ENCODE measurements at regions not wholly inside any gene's neighbourhood (a gene's known extent, or its start where the extent isn't known, plus 50 kb on each side); places are given as distances from the start of the nearest gene placed in this dataset.

DNA sequence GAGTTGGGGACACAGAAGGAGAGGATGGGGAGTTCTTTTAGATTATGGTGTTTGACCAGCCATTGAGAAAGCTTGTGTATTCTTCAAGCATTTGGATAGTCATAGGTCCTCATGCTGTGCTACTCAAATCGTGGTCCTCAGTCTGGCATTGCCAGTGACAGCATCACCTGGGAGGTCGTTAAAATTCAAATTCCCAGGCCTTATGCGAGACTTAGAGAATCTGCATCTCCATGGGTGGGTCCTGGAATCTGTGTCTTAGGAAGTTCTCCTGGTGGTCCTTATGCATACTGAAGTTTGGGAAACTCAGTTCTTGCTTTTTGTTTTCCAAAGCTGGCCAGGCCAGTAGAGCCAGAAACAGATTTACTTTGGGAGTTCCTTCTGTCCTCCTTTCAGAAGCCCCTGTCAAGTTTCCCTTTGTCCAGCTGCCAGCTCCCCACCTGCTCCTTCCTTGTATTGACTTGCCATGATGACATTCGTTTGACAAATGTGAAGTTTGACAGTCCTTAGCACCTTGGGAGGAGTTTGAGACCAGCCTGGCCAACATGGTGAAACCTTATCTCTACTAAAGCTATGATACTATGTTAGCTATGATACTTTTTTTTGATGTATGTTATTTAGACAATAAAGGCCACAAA, 95.6 kb downstream of the PALM2AKAP2 start:
- no peak for DNase-seq
- H3K4me3 Mint-ChIP-seq = no peak overlapping the region
- H3K27ac ChIP-seq (ENCODE audit: low read length) = no peak overlapping the region
- no peak overlapping the region for H3K4me3 ChIP-seq (ENCODE audit: control insufficient read depth in 1 of 2, extremely low read depth in 1 of 2, low read length in 1 of 2)
- no peaks in the 10 kb centered on the region for H3K36me3 Mint-ChIP-seq
- H3K27ac Mint-ChIP-seq = no peak overlapping the region
- no peaks in the 10 kb centered on the region for H3K9me3 ChIP-seq
- 80% methylated on average over 3 of the region's 4 CpGs for WGBS (ENCODE audit: insufficient coverage)
- H3K27me3 Mint-ChIP-seq = peaks cover 13 to 17% of the 10 kb centered on the region in 2 donors
- POLR2A ChIA-PET = no interaction called here
- CTCF ChIA-PET = no interaction called here
- peaks cover 0 to 2% of the 10 kb centered on the region in 2 experiments for H3K27me3 ChIP-seq (replicated peaks in 1 of 2; ENCODE audit: control insufficient read depth in 2 of 2, extremely low read depth in 1 of 2, insufficient read depth in 2 of 2, low read length in 1 of 2)
- ATAC-seq (replicated peaks in 1 of 4) = no peak
- H3K9me3 Mint-ChIP-seq = no peaks in the 10 kb centered on the region
- H3K36me3 ChIP-seq (ENCODE audit: control insufficient read depth in 2 of 2, extremely low read depth in 1 of 2, insufficient read depth in 1 of 2, low read length in 1 of 2) = no peaks in the 10 kb centered on the region
- peaks cover 0 to 6% (median 0%) of the 10 kb centered on the region in 3 donors for H3K4me1 Mint-ChIP-seq
- no peaks in the 10 kb centered on the region for H3K4me1 ChIP-seq (ENCODE audit: control insufficient read depth in 1 of 2, extremely low read depth in 1 of 2, insufficient read depth in 2 of 2, low read length in 2 of 2)

GRCh38 chr9:109880276-109881169, 100.5 kb downstream of the PALM2AKAP2 start:
- H3K4me3 Mint-ChIP-seq = no peak overlapping the region
- no peaks in the 10 kb centered on the region for H3K9me3 Mint-ChIP-seq
- H3K4me3 ChIP-seq (ENCODE audit: control insufficient read depth in 1 of 2, extremely low read depth in 1 of 2, low read length in 1 of 2) = no peak overlapping the region
- CTCF ChIA-PET = no interaction called here
- H3K27ac Mint-ChIP-seq = no peak overlapping the region
- H3K27ac ChIP-seq (ENCODE audit: low read length) = no peak overlapping the region
- DNase-seq (peak in 5 of 35 experiments; percentile 2 to 45 (median 4)), ATAC-seq (replicated peaks in 1 of 4) (peak; percentile 48 to 70 (median 59))
- H3K9me3 ChIP-seq = no peaks in the 10 kb centered on the region
- POLR2A ChIA-PET = no interaction called here
- 60% methylated on average over 2 of the region's 10 CpGs for WGBS (ENCODE audit: insufficient coverage)
- peaks cover 7 to 13% of the 10 kb centered on the region in 2 donors for H3K27me3 Mint-ChIP-seq
- H3K36me3 Mint-ChIP-seq = no peaks in the 10 kb centered on the region
- peaks cover 0 to 7% (median 0%) of the 10 kb centered on the region in 3 donors for H3K4me1 Mint-ChIP-seq
- peaks cover 0 to 2% of the 10 kb centered on the region in 2 experiments for H3K27me3 ChIP-seq (replicated peaks in 1 of 2; ENCODE audit: control insufficient read depth in 2 of 2, extremely low read depth in 1 of 2, insufficient read depth in 2 of 2, low read length in 1 of 2)
- H3K4me1 ChIP-seq (ENCODE audit: control insufficient read depth in 1 of 2, extremely low read depth in 1 of 2, insufficient read depth in 2 of 2, low read length in 2 of 2) = no peaks in the 10 kb centered on the region
- no peaks in the 10 kb centered on the region for H3K36me3 ChIP-seq (ENCODE audit: control insufficient read depth in 2 of 2, extremely low read depth in 1 of 2, insufficient read depth in 1 of 2, low read length in 1 of 2)

DNA sequence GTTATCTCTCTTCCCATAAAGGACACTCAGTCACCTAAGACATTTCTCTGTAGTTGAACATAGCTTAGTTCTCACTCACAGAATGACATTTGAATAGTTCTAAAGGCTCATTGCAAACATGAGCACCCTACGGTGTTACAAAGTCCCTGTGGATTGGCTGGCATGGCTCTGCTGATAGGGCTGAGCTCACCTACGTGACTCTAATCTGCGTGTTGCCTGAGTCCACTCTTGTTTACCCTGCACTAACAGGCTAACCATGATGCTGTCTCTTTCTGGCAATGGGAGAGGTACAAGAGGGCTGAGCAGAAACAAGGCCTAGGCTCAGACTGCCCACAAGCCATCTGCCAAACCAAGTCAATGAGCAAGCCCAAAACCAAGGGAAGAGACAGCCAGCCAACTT, 103.6 kb downstream of the PALM2AKAP2 start:
- Histone ChIP-seq H3K36me3 (ENCODE audit: control insufficient read depth in 2 of 2, extremely low read depth in 1 of 2, insufficient read depth in 1 of 2, low read length in 1 of 2) (no peaks in the 10 kb centered on the region), H3K27me3 (replicated peaks in 1 of 2; ENCODE audit: control insufficient read depth in 2 of 2, extremely low read depth in 1 of 2, insufficient read depth in 2 of 2, low read length in 1 of 2) (no peaks in the 10 kb centered on the region), H3K27ac (ENCODE audit: low read length) (no peak overlapping the region), H3K4me1 (ENCODE audit: control insufficient read depth in 1 of 2, extremely low read depth in 1 of 2, insufficient read depth in 2 of 2, low read length in 2 of 2) (peaks cover 0 to 12% of the 10 kb centered on the region in 2 experiments), H3K9me3 (no peaks in the 10 kb centered on the region), H3K4me3 (ENCODE audit: control insufficient read depth in 1 of 2, extremely low read depth in 1 of 2, low read length in 1 of 2) (no peak overlapping the region)
- Mint-ChIP-seq H3K4me1 (peaks cover 19 to 33% (median 20%) of the 10 kb centered on the region in 3 donors), H3K27ac (peak overlapping the region in 1 of 2 donors; percentile 37), H3K36me3 (no peaks in the 10 kb centered on the region), H3K9me3 (no peaks in the 10 kb centered on the region), H3K27me3 (peaks cover 3 to 8% of the 10 kb centered on the region in 2 donors), H3K4me3 (no peak overlapping the region)
- DNase-seq (no peak), ATAC-seq (replicated peaks in 1 of 4) (no peak)
- POLR2A ChIA-PET = no interaction called here
- 100% methylated on average over 1 of the region's 3 CpGs for WGBS (ENCODE audit: insufficient coverage)
- CTCF ChIA-PET = interaction anchor here in 1 of 2 donors (0.5 kb wide), 1 partner anchor 173 kb away, joined by 3 read pairs; no protein-coding TSS in a partner anchor

DNA sequence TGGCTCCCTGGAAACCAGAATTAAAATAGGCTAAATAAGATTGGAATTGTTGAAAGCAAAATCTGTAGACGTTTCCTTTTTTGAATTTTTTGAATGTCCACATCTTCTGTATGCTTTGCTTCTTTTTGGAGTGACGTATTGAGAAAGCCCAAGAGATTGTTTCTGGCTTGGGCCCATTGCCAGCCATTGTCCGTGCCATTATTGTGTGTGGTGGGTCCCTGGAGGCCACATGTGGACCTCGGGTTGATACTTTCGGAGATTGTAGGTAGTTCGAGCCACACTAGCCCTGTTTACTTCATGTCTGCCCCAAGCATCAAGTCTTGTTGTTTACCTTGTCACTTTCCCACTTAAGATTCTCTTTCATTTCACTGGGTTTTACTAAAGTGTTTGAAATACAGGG, 106.0 kb downstream of the PALM2AKAP2 start:
- Histone ChIP-seq H3K9me3 (no peaks in the 10 kb centered on the region), H3K36me3 (ENCODE audit: control insufficient read depth in 2 of 2, extremely low read depth in 1 of 2, insufficient read depth in 1 of 2, low read length in 1 of 2) (no peaks in the 10 kb centered on the region), H3K4me3 (ENCODE audit: control insufficient read depth in 1 of 2, extremely low read depth in 1 of 2, low read length in 1 of 2) (no peak overlapping the region), H3K27ac (ENCODE audit: low read length) (no peak overlapping the region), H3K4me1 (ENCODE audit: control insufficient read depth in 1 of 2, extremely low read depth in 1 of 2, insufficient read depth in 2 of 2, low read length in 2 of 2) (peaks cover 0 to 19% of the 10 kb centered on the region in 2 experiments), H3K27me3 (replicated peaks in 1 of 2; ENCODE audit: control insufficient read depth in 2 of 2, extremely low read depth in 1 of 2, insufficient read depth in 2 of 2, low read length in 1 of 2) (no peaks in the 10 kb centered on the region)
- ChIA-PET CTCF (interaction anchor here in 1 of 2 donors (0.6 kb wide), 1 partner anchor 249 kb away, joined by 6 read pairs; no protein-coding TSS in a partner anchor), POLR2A (no interaction called here)
- H3K4me1 Mint-ChIP-seq = peaks cover 27 to 48% (median 38%) of the 10 kb centered on the region in 3 donors
- H3K9me3 Mint-ChIP-seq = no peaks in the 10 kb centered on the region
- DNase-seq (no peak), ATAC-seq (replicated peaks in 1 of 4) (no peak)
- 93% methylated on average over 3 of the region's 6 CpGs for WGBS (ENCODE audit: insufficient coverage)
- H3K36me3 Mint-ChIP-seq = no peaks in the 10 kb centered on the region
- no peak overlapping the region for H3K4me3 Mint-ChIP-seq
- H3K27ac Mint-ChIP-seq = peak overlapping the region in 1 of 2 donors; percentile 31
- no peaks in the 10 kb centered on the region for H3K27me3 Mint-ChIP-seq

DNA sequence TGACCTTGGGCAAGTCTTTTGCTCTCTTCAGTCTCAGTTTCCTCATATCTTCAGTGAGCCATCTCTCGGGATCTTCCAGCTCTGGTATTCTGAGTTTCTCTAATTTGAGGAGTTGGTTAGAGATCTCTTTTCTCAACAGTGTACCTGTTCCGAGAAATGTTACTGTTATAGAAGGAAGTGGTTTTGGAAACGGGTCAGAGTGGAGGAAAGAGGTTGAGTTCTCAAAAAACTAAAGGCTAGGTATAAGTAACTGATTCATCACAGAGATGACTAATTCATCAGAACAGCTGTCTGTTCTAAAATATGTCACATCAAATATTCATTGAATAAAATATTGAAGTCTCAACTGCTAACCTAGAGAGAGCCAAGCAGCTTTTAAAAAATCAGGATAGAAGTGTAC, 106.6 kb downstream of the PALM2AKAP2 start:
- no peaks in the 10 kb centered on the region for H3K9me3 ChIP-seq
- ChIA-PET CTCF (no interaction called here), POLR2A (no interaction called here)
- H3K27ac ChIP-seq (ENCODE audit: low read length) = no peak overlapping the region
- H3K36me3 Mint-ChIP-seq = no peaks in the 10 kb centered on the region
- no peak overlapping the region for H3K4me3 Mint-ChIP-seq
- no peaks in the 10 kb centered on the region for H3K9me3 Mint-ChIP-seq
- H3K4me1 ChIP-seq (ENCODE audit: control insufficient read depth in 1 of 2, extremely low read depth in 1 of 2, insufficient read depth in 2 of 2, low read length in 2 of 2) = peaks cover 0 to 19% of the 10 kb centered on the region in 2 experiments
- H3K36me3 ChIP-seq (ENCODE audit: control insufficient read depth in 2 of 2, extremely low read depth in 1 of 2, insufficient read depth in 1 of 2, low read length in 1 of 2) = no peaks in the 10 kb centered on the region
- peak overlapping the region; percentile 31 to 76 for H3K27ac Mint-ChIP-seq
- peaks cover 27 to 48% (median 38%) of the 10 kb centered on the region in 3 donors for H3K4me1 Mint-ChIP-seq
- no CpG with 5 or more reads among the region's 3 CpGs for WGBS (ENCODE audit: insufficient coverage)
- DNase-seq (no peak), ATAC-seq (replicated peaks in 1 of 4) (peak in 3 of 4 experiments; percentile 45 to 68 (median 61))
- no peak overlapping the region for H3K4me3 ChIP-seq (ENCODE audit: control insufficient read depth in 1 of 2, extremely low read depth in 1 of 2, low read length in 1 of 2)
- H3K27me3 ChIP-seq (replicated peaks in 1 of 2; ENCODE audit: control insufficient read depth in 2 of 2, extremely low read depth in 1 of 2, insufficient read depth in 2 of 2, low read length in 1 of 2) = no peaks in the 10 kb centered on the region
- no peaks in the 10 kb centered on the region for H3K27me3 Mint-ChIP-seq

DNA sequence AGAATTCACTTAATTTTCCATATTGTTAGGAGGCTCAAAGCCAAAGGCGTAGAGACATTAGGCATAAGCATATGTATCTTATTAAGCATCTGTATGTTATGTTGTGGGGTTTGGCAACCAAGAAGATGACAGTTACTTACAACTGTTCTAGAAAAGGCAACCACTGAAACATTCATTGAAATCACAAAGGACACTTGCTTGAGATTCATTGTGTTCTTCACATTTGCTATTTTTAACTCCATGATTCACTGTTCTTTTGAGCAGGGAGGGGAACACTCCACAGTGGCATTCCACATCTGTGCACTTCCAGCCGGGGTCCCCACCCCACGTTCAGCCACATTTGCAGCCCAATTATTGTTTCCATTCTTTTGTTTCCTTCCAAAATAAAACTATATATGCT, 107.1 kb downstream of the PALM2AKAP2 start:
- H3K9me3 ChIP-seq = no peaks in the 10 kb centered on the region
- Mint-ChIP-seq H3K27me3 (no peaks in the 10 kb centered on the region), H3K27ac (peak overlapping the region; percentile 31 to 76), H3K4me3 (no peak overlapping the region), H3K9me3 (no peaks in the 10 kb centered on the region), H3K4me1 (peaks cover 27 to 48% (median 38%) of the 10 kb centered on the region in 3 donors), H3K36me3 (no peaks in the 10 kb centered on the region)
- no peaks in the 10 kb centered on the region for H3K27me3 ChIP-seq (replicated peaks in 1 of 2; ENCODE audit: control insufficient read depth in 2 of 2, extremely low read depth in 1 of 2, insufficient read depth in 2 of 2, low read length in 1 of 2)
- no CpG with 5 or more reads among the region's 3 CpGs for WGBS (ENCODE audit: insufficient coverage)
- ChIA-PET POLR2A (no interaction called here), CTCF (no interaction called here)
- H3K4me3 ChIP-seq (ENCODE audit: control insufficient read depth in 1 of 2, extremely low read depth in 1 of 2, low read length in 1 of 2) = no peak overlapping the region
- no peak overlapping the region for H3K27ac ChIP-seq (ENCODE audit: low read length)
- no peak for DNase-seq
- H3K36me3 ChIP-seq (ENCODE audit: control insufficient read depth in 2 of 2, extremely low read depth in 1 of 2, insufficient read depth in 1 of 2, low read length in 1 of 2) = no peaks in the 10 kb centered on the region
- H3K4me1 ChIP-seq (ENCODE audit: control insufficient read depth in 1 of 2, extremely low read depth in 1 of 2, insufficient read depth in 2 of 2, low read length in 2 of 2) = peaks cover 0 to 19% of the 10 kb centered on the region in 2 experiments
- ATAC-seq (replicated peaks in 1 of 4) = no peak
